ENCODE measurements at regions not wholly inside any gene's neighbourhood (a gene's known extent, or its start where the extent isn't known, plus 50 kb on each side); places are given as distances from the start of the nearest gene placed in this dataset.

- BruUV-seq (replicated peaks) = no TSS peak
- CTCF ChIA-PET = no interaction called here
- ATAC-seq (peak; percentile 37; the same call in 1 of the 2 replicates), DNase-seq (peak; percentile 74)
- Histone ChIP-seq H3F3A (ENCODE audit: low read length, unreplicated experiment) (no peaks in the 10 kb centered on the region), H3K4me1 (ENCODE audit: insufficient read depth, low read length) (peaks cover 15% of the 10 kb centered on the region; the same call in 1 of the 2 replicates), H2AFZ (ENCODE audit: low read length) (no peak overlapping the region), H3K9ac (ENCODE audit: low read length) (no peak overlapping the region), H3K36me3 (ENCODE audit: low read depth, low read length) (no peaks in the 10 kb centered on the region), H3K27me3 (ENCODE audit: low read length) (0 out of 2 replicates have a peak, but pooled peaks cover 12% of the 10 kb centered on the region), H3K4me3 (ENCODE audit: low read length) (no peak overlapping the region), H4K20me1 (ENCODE audit: low read length) (no peaks in the 10 kb centered on the region), H3K9me2 (replicated peaks; ENCODE audit: low read length) (no peaks in the 10 kb centered on the region), H3K9me3 (ENCODE audit: low read length) (no peaks in the 10 kb centered on the region), H3K4me2 (ENCODE audit: low read length) (peak overlapping the region; percentile 39), H3K27ac (ENCODE audit: low read length) (0 out of 2 replicates have a peak overlapping the region, but pooled peaks have one; percentile 4), H3K79me2 (ENCODE audit: low read length) (no peaks in the 10 kb centered on the region)
- POLR2A ChIA-PET (ENCODE audit: unreplicated experiment) = no interaction called here
- intact Hi-C loops (cut with micrococcal nuclease) = no loop called here
- no peak for TF ChIP-seq EZH2phosphoT487 (IDR thresholded peaks at IDR 0.05; ENCODE audit: borderline replicate concordance, low read length)
- TF ChIP-seq EZH2 (IDR thresholded peaks at IDR 0.05; ENCODE audit: low read length, unreplicated experiment) = no peak
Measured at GRCh38 chr5:35285011-35285410, 54.7 kb upstream of the PRLR start.

- H3K9ac ChIP-seq (ENCODE audit: low read length) = no peak overlapping the region
- no TSS peak for BruUV-seq (replicated peaks)
- ATAC-seq (no peak), DNase-seq (no peak)
- H3K9me3 ChIP-seq (ENCODE audit: low read length) = no peaks in the 10 kb centered on the region
- intact Hi-C loops (cut with micrococcal nuclease) = no loop called here
- no peak overlapping the region for H3K4me2 ChIP-seq (ENCODE audit: low read length)
- no peak overlapping the region for H3K27ac ChIP-seq (ENCODE audit: low read length)
- no peaks in the 10 kb centered on the region for H3F3A ChIP-seq (ENCODE audit: low read length, unreplicated experiment)
- no peaks in the 10 kb centered on the region for H4K20me1 ChIP-seq (ENCODE audit: low read length)
- ChIA-PET CTCF (no interaction called here), POLR2A (ENCODE audit: unreplicated experiment) (no interaction called here)
- H3K36me3 ChIP-seq (ENCODE audit: low read depth, low read length) = no peaks in the 10 kb centered on the region
- no peak overlapping the region for H2AFZ ChIP-seq (ENCODE audit: low read length)
- no peaks in the 10 kb centered on the region for H3K79me2 ChIP-seq (ENCODE audit: low read length)
- H3K4me1 ChIP-seq (ENCODE audit: insufficient read depth, low read length) = peaks cover 15% of the 10 kb centered on the region; the same call in 1 of the 2 replicates
- H3K9me2 ChIP-seq (replicated peaks; ENCODE audit: low read length) = no peaks in the 10 kb centered on the region
- peaks cover 14% of the 10 kb centered on the region; the same call in 1 of the 2 replicates for H3K27me3 ChIP-seq (ENCODE audit: low read length)
- TF ChIP-seq EZH2phosphoT487 (IDR thresholded peaks at IDR 0.05; ENCODE audit: borderline replicate concordance, low read length) (no peak), EZH2 (IDR thresholded peaks at IDR 0.05; ENCODE audit: low read length, unreplicated experiment) (no peak), CTCF (conservative IDR thresholded peaks at IDR 0.05; ENCODE audit: low read depth, low read length) (no peak)
- H3K4me3 ChIP-seq (ENCODE audit: low read length) = no peak overlapping the region
Measured at GRCh38 chr5:35284364-35284763, 54.1 kb upstream of the PRLR start.

- H3K4me1 ChIP-seq (ENCODE audit: insufficient read depth, low read length) = peaks cover 15% of the 10 kb centered on the region; the same call in 1 of the 2 replicates
- TF ChIP-seq EZH2phosphoT487 (IDR thresholded peaks at IDR 0.05; ENCODE audit: borderline replicate concordance, low read length) (no peak), CTCF (conservative IDR thresholded peaks at IDR 0.05; ENCODE audit: low read depth, low read length) (no peak), EZH2 (IDR thresholded peaks at IDR 0.05; ENCODE audit: low read length, unreplicated experiment) (no peak)
- no peak overlapping the region for H3K4me2 ChIP-seq (ENCODE audit: low read length)
- ATAC-seq = no peak
- no peak overlapping the region for H3K9ac ChIP-seq (ENCODE audit: low read length)
- ChIA-PET POLR2A (ENCODE audit: unreplicated experiment) (no interaction called here), CTCF (no interaction called here)
- no peak for DNase-seq
- no peaks in the 10 kb centered on the region for H3F3A ChIP-seq (ENCODE audit: low read length, unreplicated experiment)
- H3K4me3 ChIP-seq (ENCODE audit: low read length) = no peak overlapping the region
- H4K20me1 ChIP-seq (ENCODE audit: low read length) = no peaks in the 10 kb centered on the region
- no peaks in the 10 kb centered on the region for H3K9me2 ChIP-seq (replicated peaks; ENCODE audit: low read length)
- H3K79me2 ChIP-seq (ENCODE audit: low read length) = no peaks in the 10 kb centered on the region
- H3K9me3 ChIP-seq (ENCODE audit: low read length) = no peaks in the 10 kb centered on the region
- intact Hi-C loops (cut with micrococcal nuclease) = no loop called here
- H3K36me3 ChIP-seq (ENCODE audit: low read depth, low read length) = no peaks in the 10 kb centered on the region
- H2AFZ ChIP-seq (ENCODE audit: low read length) = no peak overlapping the region
- peaks cover 18% of the 10 kb centered on the region; the same call in 1 of the 2 replicates for H3K27me3 ChIP-seq (ENCODE audit: low read length)
- BruUV-seq (replicated peaks) = no TSS peak
- H3K27ac ChIP-seq (ENCODE audit: low read length) = no peak overlapping the region
Measured at GRCh38 chr5:35282810-35283209, 52.5 kb upstream of the PRLR start.

Measured in PC-3 (cell line).